MM.1S (cell line): ENCODE measurements at regions not wholly inside any gene's neighbourhood (a gene's known extent, or its start where the extent isn't known, plus 50 kb on each side); places are given as distances from the start of the nearest gene placed in this dataset.

Experiments used
- DNase-seq: peaks from one replicate; pipeline ENCODE4 v3.0.0-alpha.2; 2015
- H2AFZ ChIP-seq: fragments of 300-600 bp; sonication (generic); 2 replicates; pipeline ENCODE4 v1.6.0; 2016; ENCODE audit warnings: antibody characterized with exemption, low read length
- H3F3A ChIP-seq: fragments of 300-600 bp; sonication (generic); 2 replicates; pipeline ENCODE4 v1.6.1; 2016; ENCODE audit warnings: mild to moderate bottlenecking, antibody characterized with exemption, low read length, moderate library complexity, mixed read lengths; ENCODE audit not compliant: insufficient read depth
- H3K27ac ChIP-seq: fragments of 300-600 bp; sonication (generic); 2 replicates; pipeline ENCODE4 v1.5.1; 2016; ENCODE audit warnings: mild to moderate bottlenecking, low read length
- H3K27me3 ChIP-seq: fragments of 300-600 bp; sonication (generic); replicated peaks from 2 replicates; pipeline ENCODE4 v1.6.0; 2016; ENCODE audit warnings: low read length; ENCODE audit not compliant: insufficient read depth
- H3K36me3 ChIP-seq: fragments of 300-600 bp; sonication (generic); replicated peaks from 2 replicates; pipeline ENCODE4 v1.6.1; 2016; ENCODE audit warnings: mild to moderate bottlenecking, low read length, mixed read lengths; ENCODE audit not compliant: insufficient read depth
- H3K4me1 ChIP-seq: fragments of 300-600 bp; sonication (generic); 2 replicates; pipeline ENCODE4 v1.6.1; 2016; ENCODE audit warnings: low read length, mixed read lengths
- H3K4me2 ChIP-seq: fragments of 300-600 bp; sonication (generic); 2 replicates; pipeline ENCODE4 v1.6.0; 2016; ENCODE audit warnings: low read depth, low read length
- H3K4me3 ChIP-seq: fragments of 300-600 bp; sonication (generic); 2 replicates; pipeline ENCODE4 v1.5.1; 2016; ENCODE audit warnings: low read length, mixed read lengths
- H3K79me2 ChIP-seq: fragments of 300-600 bp; sonication (generic); 2 replicates; pipeline ENCODE4 v1.6.1; 2016; ENCODE audit warnings: mixed run types, low read length, mixed read lengths
- H3K9ac ChIP-seq: fragments of 300-600 bp; sonication (generic); 2 replicates; pipeline ENCODE4 v1.6.1; 2016; ENCODE audit warnings: low read length, mixed read lengths
- H3K9me2 ChIP-seq: fragments of 300-600 bp; sonication (generic); replicated peaks from 2 replicates; pipeline ENCODE4 v1.6.1; 2016; ENCODE audit warnings: mild to moderate bottlenecking, low read length, mixed read lengths; ENCODE audit not compliant: insufficient read depth
- H3K9me3 ChIP-seq: fragments of 300-600 bp; sonication (generic); replicated peaks from 2 replicates; pipeline ENCODE4 v1.6.1; 2016; ENCODE audit warnings: mild to moderate bottlenecking, low read length, mixed read lengths; ENCODE audit not compliant: insufficient read depth
- H4K20me1 ChIP-seq: fragments of 300-600 bp; sonication (generic); 2 replicates; pipeline ENCODE4 v1.6.1; 2016; ENCODE audit warnings: mild to moderate bottlenecking, low read length, moderate library complexity, mixed read lengths; ENCODE audit not compliant: insufficient read depth
- CTCF ChIP-seq: fragments of 300-600 bp; sonication (generic); IDR thresholded peaks from 2 replicates; pipeline ENCODE4 v1.5.1; 2016; ENCODE audit warnings: antibody characterized with exemption, low read length, mixed read lengths
- EZH2 ChIP-seq: fragments of 300-600 bp; sonication (generic); optimal IDR thresholded peaks from 2 replicates; pipeline ENCODE3; 2017; ENCODE audit warnings: low read depth, mild to moderate bottlenecking, antibody characterized with exemption, low read length, mixed read lengths
- EZH2phosphoT487 ChIP-seq: fragments of 300-600 bp; sonication (generic); IDR thresholded peaks from 2 replicates; pipeline ENCODE4 v1.6.1; 2018; ENCODE audit warnings: antibody characterized with exemption, low read length

- H3K9me3 ChIP-seq, result no peaks in the 10 kb centered on the region
- no peaks in the 10 kb centered on the region for H3K27me3 ChIP-seq
- H3K4me3 ChIP-seq, result no peak overlapping the region
- no peaks in the 10 kb centered on the region for H4K20me1 ChIP-seq
- H3K27ac ChIP-seq, result no peak overlapping the region
- no peak overlapping the region for H3K4me2 ChIP-seq
- H3K36me3 ChIP-seq, result no peaks in the 10 kb centered on the region
- TF ChIP-seq EZH2phosphoT487 (no peak), EZH2 (no peak), CTCF (no peak)
- H3K9me2 ChIP-seq, result no peaks in the 10 kb centered on the region
- no peak overlapping the region for H2AFZ ChIP-seq
- H3K9ac ChIP-seq, result no peak overlapping the region
- H3K4me1 ChIP-seq, result no peaks in the 10 kb centered on the region
- no peaks in the 10 kb centered on the region for H3K79me2 ChIP-seq
- no peaks in the 10 kb centered on the region for H3F3A ChIP-seq
- DNase-seq, result no peak
Observed at GRCh38 chr13:84380866-84381265, 498.6 kb upstream of the SLITRK1 start.

- no peak overlapping the region for H3K9ac ChIP-seq
- H4K20me1 ChIP-seq, result no peaks in the 10 kb centered on the region
- no peak overlapping the region for H3K27ac ChIP-seq
- H3K4me1 ChIP-seq, result no peaks in the 10 kb centered on the region
- no peaks in the 10 kb centered on the region for H3K79me2 ChIP-seq
- no peaks in the 10 kb centered on the region for H3K27me3 ChIP-seq
- no peaks in the 10 kb centered on the region for H3K9me3 ChIP-seq
- no peaks in the 10 kb centered on the region for H3K9me2 ChIP-seq
- H3K4me2 ChIP-seq, result no peak overlapping the region
- DNase-seq, result no peak
- H3F3A ChIP-seq, result no peaks in the 10 kb centered on the region
- H3K4me3 ChIP-seq, result no peak overlapping the region
- TF ChIP-seq CTCF, result no peak
- TF ChIP-seq EZH2phosphoT487, result no peak
- TF ChIP-seq EZH2, result no peak
- no peaks in the 10 kb centered on the region for H3K36me3 ChIP-seq
- H2AFZ ChIP-seq, result no peak overlapping the region
Observed at GRCh38 chr13:84377106-84377505, 494.8 kb upstream of the SLITRK1 start.

GRCh38 chr13:84366506-84366905 is 484.2 kb upstream of the SLITRK1 start:
- Histone ChIP-seq H3K9ac (no peak overlapping the region), H3F3A (no peaks in the 10 kb centered on the region), H2AFZ (no peak overlapping the region), H3K79me2 (no peaks in the 10 kb centered on the region), H3K4me1 (no peaks in the 10 kb centered on the region), H3K36me3 (no peaks in the 10 kb centered on the region), H3K4me2 (no peak overlapping the region), H3K9me3 (no peaks in the 10 kb centered on the region), H3K4me3 (no peak overlapping the region), H3K9me2 (no peaks in the 10 kb centered on the region), H3K27me3 (no peaks in the 10 kb centered on the region), H3K27ac (no peak overlapping the region), H4K20me1 (no peaks in the 10 kb centered on the region)
- TF ChIP-seq EZH2phosphoT487, result no peak
- TF ChIP-seq CTCF, result no peak
- TF ChIP-seq EZH2, result no peak
- DNase-seq, result no peak
